ENCODE measurements at regions not wholly inside any gene's neighbourhood (a gene's known extent, or its start where the extent isn't known, plus 50 kb on each side); places are given as distances from the start of the nearest gene placed in this dataset.
"Not testable (repeated sequence)": the region's sequence is repeated elsewhere in the genome, so short reads cannot be mapped to it uniquely, and the experiment has no call there.

DNA sequence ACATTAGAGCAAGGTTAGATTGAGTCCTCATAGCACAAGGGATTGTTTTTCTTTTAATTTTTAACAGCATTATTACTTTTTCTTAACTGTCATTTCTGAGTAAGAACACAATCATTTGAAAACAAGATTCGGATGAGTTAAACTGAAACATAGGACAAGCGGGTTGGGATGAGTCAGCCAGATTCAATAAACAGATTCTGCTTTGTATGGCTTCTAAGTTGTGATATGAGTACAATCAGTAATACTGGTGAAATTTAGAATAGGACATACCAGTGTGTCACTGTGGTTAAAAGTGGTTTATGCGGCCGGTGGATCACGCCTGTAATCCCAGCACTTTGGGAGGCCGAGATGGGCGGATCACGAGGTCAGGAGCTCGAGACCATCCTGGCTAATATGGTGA is 364.3 kb upstream of the CDH10 start:
- DNase-seq (ENCODE audit: low read depth in 2 of 2) = no peak

DNA sequence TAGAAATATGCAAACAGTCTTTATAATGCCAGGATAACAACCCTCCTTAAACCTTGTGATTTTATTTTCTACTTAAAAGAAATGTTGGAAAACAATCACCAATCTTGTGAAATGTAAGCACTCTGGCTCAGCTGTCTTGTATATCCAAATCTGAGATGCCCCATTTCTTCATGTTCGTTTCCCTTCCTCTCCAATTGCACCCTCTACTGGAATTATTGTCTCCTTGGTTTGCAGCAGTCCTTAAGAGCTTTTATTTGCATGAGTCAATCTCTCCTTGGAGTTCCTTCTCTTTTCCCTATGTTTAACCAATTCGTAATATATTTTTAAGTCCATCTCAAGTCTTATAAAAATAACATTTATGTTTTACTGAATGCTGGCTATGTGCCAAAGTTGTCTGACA is 362.0 kb upstream of the CDH10 start:
- DNase-seq (ENCODE audit: low read depth in 2 of 2) = peak; percentile 22 to 26

DNA sequence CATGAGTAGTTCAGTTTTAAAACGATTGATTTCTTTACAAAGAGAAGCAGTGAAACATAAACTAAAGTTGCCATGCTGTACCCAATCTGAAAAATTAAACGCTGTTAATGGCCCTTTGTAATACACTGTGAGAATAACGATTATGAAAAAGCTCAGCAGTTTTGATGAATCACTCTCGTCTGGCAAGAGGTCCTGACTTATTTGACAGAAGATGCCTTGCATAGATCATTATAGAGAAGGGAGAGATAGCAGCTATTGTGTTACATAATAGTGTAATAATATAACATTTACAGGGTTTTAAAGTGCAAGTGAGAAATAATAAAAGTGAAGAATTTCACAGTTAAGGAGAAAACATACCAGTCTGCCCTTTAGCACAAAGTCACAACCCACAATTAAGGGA is 361.5 kb upstream of the CDH10 start:
- DNase-seq (ENCODE audit: low read depth in 2 of 2) = no peak

DNA sequence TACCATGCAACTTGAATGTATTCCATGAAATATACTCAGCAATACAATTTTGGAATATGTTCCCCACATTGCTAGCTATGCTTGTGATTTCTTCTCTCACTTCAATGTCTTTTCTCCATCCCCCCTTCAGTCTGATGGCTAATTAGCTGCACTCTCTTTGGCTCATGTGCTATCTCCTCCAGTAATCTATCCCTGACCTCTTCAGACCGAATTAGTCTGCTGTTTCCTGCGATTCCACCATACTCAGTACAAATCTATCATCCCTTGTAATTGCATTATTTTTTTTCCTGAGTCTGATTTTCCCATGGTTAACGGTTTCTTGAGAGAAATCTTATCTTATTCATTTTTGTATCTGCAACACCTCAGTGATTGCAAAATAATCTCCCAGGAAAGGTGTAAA is 360.7 kb upstream of the CDH10 start:
- DNase-seq (ENCODE audit: low read depth in 2 of 2) = no peak

DNA sequence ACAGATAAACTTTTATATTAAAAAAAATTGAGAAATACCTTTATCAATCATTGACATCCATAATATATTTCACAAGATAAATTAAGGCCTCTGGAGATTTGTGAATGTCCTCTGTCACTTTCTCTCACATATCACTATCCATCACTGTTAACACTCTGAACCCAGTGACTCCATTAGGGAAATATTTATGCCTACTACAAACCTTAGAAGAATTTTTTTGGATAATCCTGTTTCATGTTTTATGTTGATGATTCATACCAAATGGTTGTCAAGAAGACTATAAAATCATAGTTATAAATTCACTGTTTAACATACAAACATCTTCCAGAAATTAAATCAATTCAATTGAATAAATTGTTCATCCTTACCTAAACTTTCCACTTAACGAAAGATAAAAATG is 357.6 kb upstream of the CDH10 start:
- DNase-seq (ENCODE audit: low read depth in 2 of 2) = no peak

DNA sequence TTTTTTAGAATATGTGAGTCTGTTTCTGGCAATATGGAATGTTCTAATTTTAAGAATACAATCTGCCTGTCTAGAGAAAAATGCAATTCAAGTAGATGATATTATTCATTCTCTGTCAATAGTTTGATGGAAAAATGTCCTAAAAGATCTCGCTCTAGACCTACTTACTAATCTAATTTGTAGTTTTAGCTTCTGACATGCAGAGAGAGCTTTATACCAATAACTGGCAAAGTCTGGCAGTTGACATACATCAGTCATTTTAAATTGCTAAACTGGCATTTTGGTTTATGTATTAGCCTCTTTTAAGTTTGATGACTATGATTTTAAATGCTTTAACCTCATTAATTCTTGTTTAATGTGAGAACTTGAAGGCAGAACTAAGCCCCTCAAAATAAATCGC is 355.0 kb upstream of the CDH10 start:
- no peak for DNase-seq (ENCODE audit: low read depth in 2 of 2)

DNA sequence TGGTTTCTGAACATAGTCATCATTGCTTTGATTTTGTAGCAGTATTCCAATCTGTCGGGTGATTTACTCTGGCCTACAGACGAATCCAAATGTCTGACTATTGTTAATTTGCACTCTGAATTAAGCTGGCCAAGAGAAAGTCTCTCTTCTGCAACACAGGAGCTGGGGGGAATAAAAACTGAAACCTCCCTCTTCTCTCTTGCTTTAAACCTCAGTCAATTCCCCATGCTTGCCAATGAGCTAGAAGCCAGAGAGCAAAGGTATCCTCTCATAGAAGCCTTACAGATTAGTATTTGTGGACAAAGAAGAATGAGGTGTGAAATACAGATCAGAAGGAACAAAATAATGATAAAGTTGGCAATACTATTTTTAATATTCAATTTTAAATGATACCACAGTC is 353.9 kb upstream of the CDH10 start:
- DNase-seq (ENCODE audit: low read depth in 2 of 2) = no peak

DNA sequence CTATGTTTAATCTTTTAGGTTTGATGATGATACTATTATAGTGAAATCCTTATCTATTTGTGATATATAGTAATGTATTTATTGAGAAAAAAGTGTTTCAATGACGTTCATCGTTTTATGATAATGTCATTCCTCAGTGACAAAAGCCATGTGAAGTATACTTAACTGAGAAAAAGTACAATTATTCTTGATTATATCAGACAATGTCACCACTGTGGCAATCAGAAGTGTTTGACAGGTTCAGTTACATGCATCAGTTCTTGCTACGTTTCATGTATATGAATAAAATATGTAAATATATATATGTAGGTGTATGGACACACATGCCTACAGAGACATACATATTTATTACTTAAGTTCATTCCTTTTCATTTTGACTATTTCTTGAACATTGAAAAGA is 341.5 kb upstream of the CDH10 start:
- no peak for DNase-seq (ENCODE audit: low read depth in 2 of 2)

DNA sequence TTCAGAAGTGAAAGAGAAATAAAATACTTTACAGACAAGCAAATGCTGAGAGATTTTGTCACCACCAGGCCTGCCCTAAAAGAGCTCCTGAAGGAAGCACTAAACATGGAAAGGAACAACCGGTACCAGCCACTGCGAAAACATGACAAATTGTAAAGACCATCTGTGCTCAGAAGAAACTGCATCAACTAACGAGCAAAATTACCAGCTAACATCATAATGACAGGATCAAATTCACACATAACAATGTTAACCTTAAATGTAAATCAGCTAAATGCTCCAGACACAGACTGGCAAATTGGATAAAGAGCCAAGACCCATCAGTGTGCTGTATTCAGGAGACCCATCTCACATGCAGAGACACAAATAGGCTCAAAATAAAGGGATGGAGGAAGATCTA is 333.8 kb upstream of the CDH10 start:
- DNase-seq (ENCODE audit: low read depth in 2 of 2) = not testable (repeated sequence)

DNA sequence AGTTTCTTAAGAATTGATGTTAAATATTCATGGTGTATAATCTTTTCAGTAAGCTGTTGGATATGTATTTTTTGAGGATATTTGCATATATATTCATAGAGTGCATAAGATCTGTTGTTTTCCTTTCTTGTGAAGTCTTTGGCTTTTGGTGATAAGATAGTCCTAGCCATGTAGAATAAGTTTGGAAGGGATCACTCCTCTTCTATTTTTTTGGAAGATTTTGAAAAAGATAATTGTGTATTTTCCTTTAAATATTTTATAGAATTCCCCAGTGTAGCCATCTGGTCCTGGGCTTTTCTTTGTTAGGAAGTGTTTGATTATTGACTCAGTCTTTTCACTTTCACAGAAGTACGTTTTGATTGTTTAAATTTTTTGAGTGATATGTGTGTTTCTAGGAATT is 318.8 kb upstream of the CDH10 start:
- no peak for DNase-seq (ENCODE audit: low read depth in 2 of 2)

DNA sequence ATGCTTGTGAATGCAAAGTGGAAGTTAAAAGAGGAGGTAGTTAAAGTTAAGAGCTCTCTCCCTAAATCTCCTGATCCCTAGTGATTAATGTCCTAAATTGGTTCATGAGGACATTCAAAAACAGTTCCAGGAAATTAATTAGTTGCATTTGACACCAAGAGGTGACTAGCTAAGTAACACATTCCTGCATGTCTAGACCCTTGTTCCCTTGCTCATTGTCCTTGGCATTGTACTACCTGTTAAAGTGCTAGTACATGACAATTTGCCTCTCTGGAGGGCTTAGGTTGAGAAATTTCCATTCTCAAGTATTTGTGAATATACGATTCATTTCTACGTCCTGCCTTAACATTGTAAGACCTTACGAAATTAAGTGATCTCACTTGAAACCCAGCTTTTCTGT is 278.6 kb upstream of the CDH10 start:
- no peak for DNase-seq (ENCODE audit: low read depth in 2 of 2)

DNA sequence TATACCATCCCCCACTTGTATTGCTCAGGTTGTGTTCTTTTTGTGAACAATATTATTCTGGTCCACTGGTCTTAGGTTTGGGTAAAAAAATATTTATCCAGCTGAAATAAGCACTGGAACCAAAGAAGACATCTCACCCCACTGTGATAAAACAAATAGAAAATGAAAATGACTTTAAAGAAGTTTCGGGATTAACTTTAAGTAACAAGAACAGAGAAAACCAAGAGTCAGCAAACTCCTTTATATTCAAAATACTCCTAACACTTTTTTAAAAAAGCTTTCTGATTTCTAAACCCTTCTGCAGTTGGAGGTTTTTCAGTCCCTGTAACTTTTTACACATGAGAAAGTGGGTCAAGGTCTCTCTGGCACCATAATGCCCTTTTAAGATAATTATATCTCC is 273.9 kb upstream of the CDH10 start:
- no peak for DNase-seq (ENCODE audit: low read depth in 2 of 2)

DNA sequence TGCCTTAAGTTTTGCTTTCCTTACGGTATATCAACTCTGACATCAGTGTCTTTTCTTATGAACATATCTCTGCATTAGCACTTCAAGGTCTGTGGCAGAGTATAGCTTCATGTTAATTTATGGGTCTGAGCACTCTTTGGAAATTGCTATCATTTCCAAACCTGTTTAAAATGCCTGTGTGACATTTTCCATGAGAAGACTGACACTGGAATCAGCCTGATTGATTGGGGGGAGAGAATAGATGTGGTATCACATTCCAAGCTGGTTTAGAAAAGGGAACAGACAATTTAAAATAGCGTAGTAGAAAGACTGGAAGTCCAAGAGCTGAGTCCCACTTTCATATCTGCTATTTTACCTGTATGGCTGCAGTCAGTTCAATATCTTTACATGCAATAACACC is 272.1 kb upstream of the CDH10 start:
- no peak for DNase-seq (ENCODE audit: low read depth in 2 of 2)

DNA sequence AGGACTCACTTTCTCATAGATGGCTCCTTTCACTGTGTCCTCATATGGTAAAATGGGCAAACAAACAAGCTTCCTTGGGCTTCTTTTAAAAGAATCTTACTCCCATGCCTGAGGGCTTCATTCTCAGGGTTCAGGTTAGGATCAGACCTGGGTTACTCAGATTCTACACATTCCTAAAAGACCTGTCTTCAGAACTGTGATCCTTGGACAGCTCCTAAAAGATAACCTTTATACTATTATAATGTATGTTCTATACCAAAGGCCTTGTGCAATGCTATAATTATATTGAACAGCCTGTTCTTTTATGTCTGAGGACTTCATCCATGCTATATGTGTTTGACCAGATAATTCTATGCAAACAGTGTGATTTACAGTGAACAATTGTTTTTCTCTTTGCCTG is 264.4 kb upstream of the CDH10 start:
- DNase-seq (ENCODE audit: low read depth in 2 of 2) = no peak

DNA sequence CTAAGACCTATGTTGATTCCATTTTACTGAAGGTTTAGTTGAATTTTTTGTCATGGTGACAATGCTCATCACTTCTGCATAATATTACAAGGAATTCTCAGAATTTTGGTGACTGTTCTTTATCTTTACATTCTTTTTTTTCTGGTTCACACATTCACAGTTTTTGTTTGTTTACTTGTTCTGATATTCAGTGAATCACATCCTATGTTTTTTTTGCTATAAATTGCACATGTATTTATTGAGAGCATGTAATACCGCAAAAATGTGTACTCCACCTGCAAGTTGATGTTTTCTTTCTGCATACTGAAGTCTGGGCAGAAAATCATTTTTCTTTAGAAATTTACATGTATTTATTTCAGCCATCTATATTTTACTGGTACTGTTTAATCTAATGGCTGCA is 261.9 kb upstream of the CDH10 start:
- no peak for DNase-seq (ENCODE audit: low read depth in 2 of 2)

DNA sequence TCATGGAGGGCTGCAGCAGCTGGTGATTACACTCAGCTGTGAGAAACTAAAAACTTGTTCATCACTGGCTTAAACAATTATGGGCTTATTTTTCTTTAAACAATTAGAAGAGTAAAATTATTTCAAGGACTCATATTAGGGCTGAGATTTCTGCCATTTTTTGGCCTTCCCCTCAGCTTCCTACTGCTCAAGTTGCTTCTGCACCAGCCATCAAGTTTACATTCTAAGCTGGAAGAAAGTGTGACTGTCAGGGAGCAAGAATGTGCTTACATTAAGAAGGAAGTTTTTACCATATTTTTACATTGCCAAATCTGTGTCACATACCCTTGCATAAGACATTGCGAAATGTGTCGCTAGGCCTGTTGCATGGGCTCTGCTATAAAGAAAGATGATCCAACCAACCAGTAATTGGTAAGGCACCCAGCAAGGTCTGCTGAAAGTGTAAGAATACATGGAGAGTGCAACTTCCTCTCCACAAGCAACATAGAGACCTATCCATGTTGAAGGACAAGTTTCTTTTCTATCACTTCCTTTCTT is 260.3 kb upstream of the CDH10 start:
- DNase-seq (ENCODE audit: low read depth in 2 of 2) = peak; percentile 1 to 8

DNA sequence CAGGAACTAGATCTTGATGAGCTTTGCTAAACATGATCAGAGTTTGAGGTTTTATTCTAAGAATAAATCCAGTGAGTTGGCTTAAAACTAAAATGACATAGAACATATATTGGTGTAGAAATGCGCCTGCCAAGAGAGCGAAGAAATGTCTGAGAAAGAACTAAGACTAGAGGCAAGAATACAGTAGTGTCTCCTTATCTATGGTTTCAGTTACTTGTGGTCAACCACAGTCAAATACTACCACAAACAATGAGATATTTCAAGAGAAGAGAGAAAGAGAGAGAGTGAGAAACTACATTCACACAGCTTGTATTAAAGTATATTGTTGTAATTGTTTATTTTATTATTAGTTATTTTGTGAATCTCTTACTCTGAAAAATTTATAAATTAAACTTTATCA is 254.4 kb upstream of the CDH10 start:
- DNase-seq (ENCODE audit: low read depth in 2 of 2) = no peak

DNA sequence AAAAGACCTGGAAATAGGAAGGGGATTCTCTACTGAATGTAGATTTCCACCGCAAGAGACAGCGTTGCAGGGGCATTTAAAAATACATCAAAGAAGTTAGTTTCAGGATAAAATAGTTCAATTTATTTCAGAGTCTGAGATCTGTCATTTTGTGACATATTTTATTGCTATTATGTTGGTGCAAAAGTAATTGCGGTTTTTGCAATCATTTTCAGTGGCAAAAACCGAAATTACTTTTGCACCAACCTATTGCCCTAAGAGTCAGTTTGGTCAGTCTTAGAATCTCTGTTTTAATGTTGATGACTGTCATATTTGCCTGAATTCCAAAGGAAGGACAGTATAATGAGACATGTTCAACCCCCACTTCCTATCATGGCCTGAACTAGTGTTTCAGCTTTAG is 219.5 kb upstream of the CDH10 start:
- no peak for DNase-seq (ENCODE audit: low read depth in 2 of 2)

DNA sequence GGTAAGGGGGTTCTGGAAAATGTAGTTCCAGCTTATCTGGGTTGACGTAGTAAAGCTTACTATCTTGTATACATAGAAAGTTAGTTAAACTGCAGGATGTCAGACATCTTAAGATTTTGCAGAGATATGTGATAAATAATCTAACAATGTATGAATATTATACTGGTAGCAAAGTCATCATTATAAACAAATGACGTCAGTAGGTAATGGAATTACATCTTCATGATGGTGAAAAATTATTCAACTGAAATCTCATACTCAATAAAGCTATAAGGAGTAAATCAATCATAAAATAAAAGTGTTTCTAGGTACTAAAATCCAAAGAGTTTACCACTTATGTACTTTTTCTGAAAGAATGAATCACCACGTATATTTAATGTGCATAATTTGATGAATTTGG is 217.3 kb upstream of the CDH10 start:
- DNase-seq (ENCODE audit: low read depth in 2 of 2) = no peak

DNA sequence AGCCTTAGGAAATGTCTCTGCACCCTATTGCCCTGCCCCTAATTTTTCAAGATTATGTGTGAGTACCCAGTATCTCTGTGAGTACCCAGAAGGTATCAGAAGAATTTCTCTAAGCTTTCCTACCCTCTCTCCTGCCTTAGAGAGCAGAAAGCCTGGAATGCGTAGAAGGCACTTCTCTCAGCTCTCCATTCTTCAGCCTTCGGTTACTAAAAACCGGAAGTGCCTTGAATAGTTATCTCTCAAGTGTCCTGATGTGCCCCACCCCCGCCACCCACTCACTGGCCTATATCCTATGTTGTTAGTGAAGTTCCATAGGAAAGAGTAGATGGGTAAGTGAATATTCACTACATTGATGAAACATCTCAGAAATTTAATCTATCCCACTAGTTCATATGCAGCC is 210.7 kb upstream of the CDH10 start:
- no peak for DNase-seq (ENCODE audit: low read depth in 2 of 2)

DNA sequence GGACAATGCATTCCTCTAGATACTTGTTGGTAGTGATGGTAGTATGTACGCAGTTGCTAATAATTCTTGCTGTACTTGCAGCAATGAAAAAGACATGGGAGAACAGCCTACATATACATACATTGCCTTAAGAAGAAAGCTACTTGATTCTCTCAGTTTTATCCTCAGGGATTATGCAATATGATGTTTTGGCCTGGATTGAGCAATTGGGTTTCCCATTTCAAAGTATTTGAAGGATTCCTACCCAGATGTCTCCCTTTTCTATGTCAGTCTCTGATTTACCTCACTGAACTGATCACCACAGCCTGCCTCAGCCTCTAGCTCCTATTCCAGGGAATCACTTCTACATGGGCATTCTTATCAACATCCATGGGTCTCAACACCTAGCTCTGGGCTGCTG is 210.1 kb upstream of the CDH10 start:
- no peak for DNase-seq (ENCODE audit: low read depth in 2 of 2)

DNA sequence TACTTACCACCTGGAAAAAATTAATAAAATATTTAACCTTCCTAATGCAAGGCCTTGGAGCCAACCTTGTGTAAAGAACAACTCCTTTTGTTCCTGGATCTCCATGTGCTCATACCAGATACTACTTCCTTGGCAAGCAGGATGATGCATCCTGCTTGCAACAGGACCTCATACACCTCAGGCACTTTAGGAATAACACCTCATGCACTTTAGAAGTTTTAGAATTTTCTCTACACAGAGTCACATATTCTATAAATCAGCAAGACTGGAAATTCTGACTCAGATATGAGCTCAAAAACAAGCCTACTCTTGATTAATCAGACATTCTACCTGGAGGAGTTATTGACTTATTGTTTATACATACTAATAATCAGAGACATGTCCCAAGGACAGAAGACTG is 209.6 kb upstream of the CDH10 start:
- DNase-seq (ENCODE audit: low read depth in 2 of 2) = no peak

DNA sequence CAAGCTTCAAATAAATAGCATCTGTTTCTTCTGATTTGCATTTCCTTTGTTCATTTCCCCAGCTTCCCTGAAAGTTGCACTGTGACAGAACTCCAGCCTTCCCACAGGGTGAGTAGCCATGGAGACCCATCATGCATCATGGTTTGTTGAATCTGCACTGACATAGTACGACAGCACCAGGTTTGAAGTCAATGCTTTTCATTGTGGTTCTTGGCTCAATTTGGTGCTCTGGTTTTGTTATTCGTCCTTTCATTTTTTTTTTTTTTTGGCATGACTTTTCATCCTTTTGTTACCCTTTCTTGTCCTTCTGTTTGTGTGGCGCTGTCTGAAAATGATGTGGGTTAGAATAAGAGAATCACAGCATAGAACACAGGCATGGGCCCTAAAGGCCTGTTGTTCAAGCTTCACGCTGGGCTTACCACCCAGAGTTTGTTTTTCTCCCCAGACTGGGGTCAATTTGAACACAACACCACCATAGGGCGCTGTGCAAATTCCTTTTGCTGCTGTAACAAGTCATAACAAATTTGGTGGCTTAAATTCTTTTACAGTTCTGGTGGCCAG is 206.2 kb upstream of the CDH10 start:
- no peak for DNase-seq (ENCODE audit: low read depth in 2 of 2)

DNA sequence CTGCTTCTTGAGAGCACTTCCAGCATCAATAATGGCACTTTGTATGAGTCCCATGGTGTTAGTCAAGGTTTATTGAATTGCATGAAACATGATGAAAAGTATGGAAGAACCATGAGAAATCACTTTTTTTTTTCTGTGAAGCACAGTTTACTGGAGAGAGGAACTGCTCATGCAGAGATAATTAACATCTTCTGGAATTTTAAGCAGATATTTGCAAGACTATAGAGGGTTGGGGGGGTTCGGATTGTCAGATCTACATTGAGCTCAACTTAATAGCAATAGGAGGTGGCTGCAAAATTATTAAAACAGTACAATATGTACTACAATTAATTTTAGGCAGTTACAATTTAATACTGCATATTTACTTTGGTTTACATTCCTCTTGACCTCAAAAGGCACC is 204.4 kb upstream of the CDH10 start:
- no peak for DNase-seq (ENCODE audit: low read depth in 2 of 2)

DNA sequence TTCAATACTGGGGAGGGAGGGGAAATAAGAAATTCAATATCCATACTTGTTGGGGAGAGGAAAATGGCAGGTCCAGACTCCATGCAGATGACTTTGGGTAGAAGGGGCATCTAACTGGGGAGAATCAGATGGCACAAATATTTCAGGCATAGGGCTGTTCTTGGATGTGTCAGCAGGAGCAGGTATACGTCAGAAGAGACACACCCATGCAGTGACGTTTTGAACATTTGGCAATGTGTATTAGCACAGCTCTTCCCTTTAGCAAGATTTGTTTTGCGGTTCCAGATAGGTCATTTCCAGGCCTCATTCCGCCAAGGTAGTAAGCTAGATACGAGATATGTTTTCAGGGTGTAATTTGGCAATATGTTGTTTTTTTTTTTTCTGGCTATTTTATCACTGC is 187.2 kb upstream of the CDH10 start:
- no peak for DNase-seq (ENCODE audit: low read depth in 2 of 2)

All from fibroblast of skin of left biceps (primary cell).